ENCODE measurements at regions not wholly inside any gene's neighbourhood (a gene's known extent, or its start where the extent isn't known, plus 50 kb on each side); places are given as distances from the start of the nearest gene placed in this dataset.
"Not testable (repeated sequence)": the region's sequence is repeated elsewhere in the genome, so short reads cannot be mapped to it uniquely, and the experiment has no call there.

DNA sequence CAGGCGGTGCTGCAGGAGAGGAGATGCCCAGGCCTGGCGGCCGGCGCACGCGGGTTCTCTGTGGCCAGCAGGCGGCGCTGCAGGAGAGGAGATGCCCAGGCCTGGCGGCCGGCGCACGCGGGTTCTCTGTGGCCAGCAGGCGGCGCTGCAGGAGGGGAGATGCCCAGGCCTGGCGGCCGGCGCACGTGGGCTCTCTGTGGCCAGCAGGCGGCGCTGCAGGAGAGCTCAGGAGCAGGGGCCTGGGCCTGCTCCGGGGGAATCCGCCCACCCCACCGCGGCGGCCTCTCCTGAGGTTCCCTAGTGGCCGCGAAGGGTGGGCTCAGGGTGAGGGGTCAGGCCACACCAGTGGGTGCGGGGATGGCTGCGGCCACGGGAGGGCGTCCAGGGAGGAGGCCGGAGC lies 75.9 kb downstream of the OR4F16 start:
- DNase-seq = not testable (repeated sequence)

DNA sequence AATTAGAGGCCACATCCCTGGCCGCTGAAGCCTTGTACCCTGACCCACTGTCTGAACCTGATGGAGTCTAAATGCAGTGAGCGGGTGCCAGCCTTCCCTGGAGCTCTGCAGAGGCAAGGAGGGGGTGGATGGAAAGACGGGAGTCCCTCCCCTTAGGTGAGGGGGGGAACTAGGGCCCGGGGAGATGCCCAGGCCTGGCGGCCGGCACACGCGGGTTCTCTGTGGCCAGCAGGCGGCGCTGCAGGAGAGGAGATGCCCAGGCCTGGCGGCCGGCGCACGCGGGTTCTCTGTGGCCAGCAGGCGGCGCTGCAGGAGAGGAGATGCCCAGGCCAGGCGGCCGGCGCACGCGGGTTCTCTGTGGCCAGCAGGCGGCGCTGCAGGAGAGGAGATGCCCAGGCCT lies 77.3 kb downstream of the OR4F16 start:
- DNase-seq = not testable (repeated sequence)

DNA sequence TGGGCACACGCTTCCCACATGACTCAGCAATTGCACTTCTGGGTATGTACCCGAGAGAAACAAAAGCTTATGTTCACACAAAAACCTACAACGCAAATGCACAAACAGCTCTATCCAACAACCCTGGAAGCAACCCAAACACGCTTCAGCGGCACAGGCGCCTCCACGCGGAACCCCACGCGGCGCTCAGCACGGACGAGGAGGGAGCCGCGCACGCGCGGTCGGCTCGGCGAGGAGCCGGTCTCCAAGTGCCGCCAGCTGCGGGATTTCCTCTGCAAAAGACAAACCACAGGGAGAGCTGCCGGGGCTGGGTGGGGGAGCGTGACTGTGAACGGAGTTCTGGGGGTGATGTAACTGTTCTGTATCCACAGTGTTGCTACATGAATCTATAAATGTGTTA lies 81.2 kb downstream of the OR4F16 start:
- DNase-seq = peak; percentile 10

DNA sequence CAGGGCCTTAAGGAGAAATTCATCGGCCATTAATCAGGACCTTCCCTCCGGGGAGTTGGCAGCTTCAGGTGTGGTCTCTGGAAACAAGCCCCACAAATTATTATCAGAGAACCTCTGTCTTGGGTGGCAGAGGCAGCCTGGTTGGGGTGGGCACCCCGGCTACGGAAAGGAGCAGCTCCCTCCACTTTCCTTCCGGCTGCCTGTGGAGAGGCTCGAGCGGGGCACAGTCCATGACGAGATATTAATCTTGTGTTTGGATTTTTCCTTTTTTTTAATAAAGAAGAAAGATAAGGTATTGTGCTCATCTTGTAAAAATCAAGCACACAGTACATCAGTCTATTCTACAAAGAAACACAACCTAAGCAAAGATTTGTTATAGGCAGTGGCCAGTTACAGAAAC lies 98.2 kb downstream of the OR4F16 start:
- not testable (repeated sequence) for DNase-seq

DNA sequence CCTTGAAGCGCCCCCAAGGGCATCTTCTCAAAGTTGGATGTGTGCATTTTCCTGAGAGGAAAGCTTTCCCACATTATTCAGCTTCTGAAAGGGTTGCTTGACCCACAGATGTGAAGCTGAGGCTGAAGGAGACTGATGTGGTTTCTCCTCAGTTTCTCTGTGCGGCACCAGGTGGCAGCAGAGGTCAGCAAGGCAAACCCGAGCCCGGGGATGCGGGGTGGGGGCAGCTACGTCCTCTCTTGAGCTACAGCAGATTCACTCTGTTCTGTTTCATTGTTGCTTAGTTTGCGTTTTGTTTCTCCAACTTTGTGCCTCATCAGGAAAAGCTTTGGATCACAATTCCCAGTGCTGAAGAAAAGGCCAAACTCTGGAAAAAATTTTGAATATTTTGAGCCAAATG lies 100.5 kb downstream of the OR4F16 start:
- DNase-seq = peak; percentile 63

Measured in stimulated activated CD4-positive, alpha-beta T cell treated with anti-CD3 and anti-CD28 coated beads, Interleukin-12 subunit alpha, Interleukin-12 subunit beta, amount 100 ng/mL, for 4 hours (primary cell).